OCI-LY7 (cell line): ENCODE measurements at regions not wholly inside any gene's neighbourhood (a gene's known extent, or its start where the extent isn't known, plus 50 kb on each side); places are given as distances from the start of the nearest gene placed in this dataset.

Source experiments
- BruUV-seq: library from RNA; stranded (reverse); fragments of 400-500 nt; replicated peaks from 2 replicates; lab custom pipeline; 2021; lab: Mats Ljungman, UMichigan
- CTCF ChIA-PET: fragments of 300-600 bp; sonication (Branson Sonifier 250); formaldehyde crosslinking; loops from one replicate; lab custom pipeline; 2022; ENCODE audit warnings: antibody characterized with exemption; ENCODE audit not compliant: unreplicated experiment; lab: Charles Lee
- POLR2A ChIA-PET: fragments of 300-600 bp; sonication (Branson Sonifier 250); formaldehyde crosslinking; loops from one replicate; lab custom pipeline; 2022; ENCODE audit warnings: antibody characterized with exemption; lab: Charles Lee
- DNase-seq: peaks from one replicate; pipeline ENCODE4 v3.0.0-alpha.2; 2015; ENCODE audit warnings: low spot score
- H2AFZ ChIP-seq: fragments of 200-600 bp; sonication (generic), shearing (Covaris generic); 2 replicates; pipeline ENCODE4 v1.6.1; 2014; ENCODE audit warnings: mild to moderate bottlenecking, antibody characterized with exemption, low read length, moderate library complexity
- H3K27ac ChIP-seq: fragments of 200-600 bp; sonication (generic); 2 replicates; pipeline ENCODE4 v1.5.1; 2014; ENCODE audit warnings: mixed run types, low read depth, mild to moderate bottlenecking, moderate library complexity, low read length, inconsistent platforms; ENCODE audit not compliant: poor library complexity, severe bottlenecking
- H3K36me3 ChIP-seq: fragments of 200-600 bp; sonication (generic); 2 replicates; pipeline ENCODE4 v1.6.1; 2014; ENCODE audit warnings: mild to moderate bottlenecking, antibody characterized with exemption, low read length, moderate library complexity, mixed read lengths; ENCODE audit not compliant: insufficient read depth
- H3K4me1 ChIP-seq: fragments of 200-600 bp; sonication (generic); 2 replicates; pipeline ENCODE4 v1.5.1; 2014; ENCODE audit warnings: mild to moderate bottlenecking, low read length; ENCODE audit not compliant: insufficient read depth, poor library complexity, severe bottlenecking
- H3K4me2 ChIP-seq: fragments of 200-600 bp; sonication (generic); 2 replicates; pipeline ENCODE4 v1.6.1; 2014; ENCODE audit warnings: mild to moderate bottlenecking, low read length
- H3K4me3 ChIP-seq: fragments of 200-600 bp; sonication (generic); 2 replicates; pipeline ENCODE4 v1.5.1; 2014; ENCODE audit warnings: mild to moderate bottlenecking, low read depth, low read length; ENCODE audit not compliant: poor library complexity, severe bottlenecking
- H3K79me2 ChIP-seq: fragments of 200-600 bp; sonication (generic); 2 replicates; pipeline ENCODE4 v1.6.1; 2016; ENCODE audit warnings: low read depth, mild to moderate bottlenecking, low read length, moderate library complexity, mixed read lengths; ENCODE audit not compliant: insufficient read depth
- H3K9me2 ChIP-seq: fragments of 200-600 bp; sonication (generic); 2 replicates; pipeline ENCODE4 v1.6.1; 2016; ENCODE audit warnings: mild to moderate bottlenecking, low read length, mixed read lengths; ENCODE audit not compliant: insufficient read depth
- H3K9me3 ChIP-seq: fragments of 200-600 bp; sonication (generic); 2 replicates; pipeline ENCODE4 v1.6.1; 2014; ENCODE audit warnings: mild to moderate bottlenecking, mixed run types, low read length, mixed read lengths
- H4K20me1 ChIP-seq: fragments of 200-600 bp; sonication (generic); 2 replicates; pipeline ENCODE4 v1.6.1; 2014; ENCODE audit warnings: mild to moderate bottlenecking, antibody characterized with exemption, low read length, moderate library complexity, mixed read lengths; ENCODE audit not compliant: insufficient read depth
- CTCF ChIP-seq: fragments of 200-600 bp; sonication (generic); conservative IDR thresholded peaks from 2 replicates; pipeline ENCODE4 v1.5.1; 2014; ENCODE audit warnings: mild to moderate bottlenecking, antibody characterized with exemption, low read length, moderate library complexity, mixed read lengths
- EZH2phosphoT487 ChIP-seq: fragments of 200-600 bp; sonication (generic); IDR thresholded peaks from 2 replicates; pipeline ENCODE4 v1.6.1; 2018; ENCODE audit warnings: low read depth, borderline replicate concordance, mild to moderate bottlenecking, mixed run types, antibody characterized with exemption, low read length, moderate library complexity, mixed read lengths
- intact Hi-C: fragments of 100-400 bp; cut with micrococcal nuclease; formaldehyde crosslinking; loops from one replicate; pipeline ENCODE4 v1.10.0; 2022; ENCODE audit not compliant: unreplicated experiment

GRCh38 chr18:961644-962355 is 57.1 kb downstream of the ADCYAP1 start:
- H3K4me2 ChIP-seq = no peak overlapping the region
- TF ChIP-seq CTCF (peak; percentile 92), EZH2phosphoT487 (no peak)
- H3K9me2 ChIP-seq = no peaks in the 10 kb centered on the region
- intact Hi-C loops = no loop called here
- H3K27ac ChIP-seq = no peak overlapping the region
- no peak overlapping the region for H3K4me3 ChIP-seq
- ChIA-PET CTCF (no interaction called here), POLR2A (no interaction called here)
- no TSS peak for BruUV-seq
- 0 out of 2 replicates have a peak overlapping the region, but pooled peaks have one; percentile 5 for H2AFZ ChIP-seq
- DNase-seq = peak; percentile 34
- H4K20me1 ChIP-seq = no peaks in the 10 kb centered on the region
- H3K4me1 ChIP-seq = no peaks in the 10 kb centered on the region
- H3K36me3 ChIP-seq = no peaks in the 10 kb centered on the region
- no peaks in the 10 kb centered on the region for H3K79me2 ChIP-seq
- no peaks in the 10 kb centered on the region for H3K9me3 ChIP-seq

- no peaks in the 10 kb centered on the region for H4K20me1 ChIP-seq
- H3K9me2 ChIP-seq = no peaks in the 10 kb centered on the region
- H3K36me3 ChIP-seq = no peaks in the 10 kb centered on the region
- no TSS peak for BruUV-seq
- H3K4me3 ChIP-seq = no peak overlapping the region
- TF ChIP-seq CTCF (no peak), EZH2phosphoT487 (no peak)
- no peaks in the 10 kb centered on the region for H3K9me3 ChIP-seq
- no peak overlapping the region for H3K4me2 ChIP-seq
- ChIA-PET CTCF (no interaction called here), POLR2A (no interaction called here)
- H3K4me1 ChIP-seq = no peaks in the 10 kb centered on the region
- no peaks in the 10 kb centered on the region for H3K79me2 ChIP-seq
- no peak overlapping the region for H3K27ac ChIP-seq
- intact Hi-C loops = no loop called here
- H2AFZ ChIP-seq = no peak overlapping the region
- no peak for DNase-seq
Observed at GRCh38 chr18:963276-963675, 58.6 kb downstream of the ADCYAP1 start.
